Activated CD4-positive, alpha-beta T cell treated with anti-CD3 and anti-CD28 coated beads, Interleukin-2, amount 10 ng/mL, durations not matched to agents 24 days and 14 days (primary cell): ENCODE measurements at regions not wholly inside any gene's neighbourhood (a gene's known extent, or its start where the extent isn't known, plus 50 kb on each side); places are given as distances from the start of the nearest gene placed in this dataset.

Source experiments
- DNase-seq: peaks from one replicate; pipeline ENCODE4 v3.0.0; 2022
- H3K27ac Mint-ChIP-seq: one replicate; pipeline ENCODE4 v1.8.0; 2022; ENCODE audit warnings: mild to moderate bottlenecking, mixed read lengths
- H3K27me3 Mint-ChIP-seq: one replicate; pipeline ENCODE4 v1.8.0; 2022; ENCODE audit warnings: mixed read lengths
- H3K36me3 Mint-ChIP-seq: one replicate; pipeline ENCODE4 v1.8.0; 2022; ENCODE audit warnings: low read depth, mild to moderate bottlenecking, mixed read lengths
- H3K4me1 Mint-ChIP-seq: one replicate; pipeline ENCODE4 v1.8.0; 2021; ENCODE audit warnings: mixed read lengths
- H3K4me3 Mint-ChIP-seq: one replicate; pipeline ENCODE4 v1.8.0; 2022; ENCODE audit warnings: mild to moderate bottlenecking, moderate library complexity, mixed read lengths
- H3K9me3 Mint-ChIP-seq: one replicate; pipeline ENCODE4 v1.8.0; 2021; ENCODE audit warnings: mixed read lengths
- intact Hi-C: fragments of 100-400 bp; cut with micrococcal nuclease; formaldehyde crosslinking; loops from one replicate; pipeline ENCODE4 v1.15.1; 2023

GRCh38 chr14:22143363-22143762 lies 445.7 kb downstream of the DAD1 start:
- Mint-ChIP-seq H3K4me1 (no peaks in the 10 kb centered on the region), H3K9me3 (no peaks in the 10 kb centered on the region), H3K27me3 (peaks cover 4% of the 10 kb centered on the region), H3K27ac (no peak overlapping the region), H3K36me3 (no peaks in the 10 kb centered on the region), H3K4me3 (no peak overlapping the region)
- no peak for DNase-seq
- intact Hi-C loops = no loop called here

DNA sequence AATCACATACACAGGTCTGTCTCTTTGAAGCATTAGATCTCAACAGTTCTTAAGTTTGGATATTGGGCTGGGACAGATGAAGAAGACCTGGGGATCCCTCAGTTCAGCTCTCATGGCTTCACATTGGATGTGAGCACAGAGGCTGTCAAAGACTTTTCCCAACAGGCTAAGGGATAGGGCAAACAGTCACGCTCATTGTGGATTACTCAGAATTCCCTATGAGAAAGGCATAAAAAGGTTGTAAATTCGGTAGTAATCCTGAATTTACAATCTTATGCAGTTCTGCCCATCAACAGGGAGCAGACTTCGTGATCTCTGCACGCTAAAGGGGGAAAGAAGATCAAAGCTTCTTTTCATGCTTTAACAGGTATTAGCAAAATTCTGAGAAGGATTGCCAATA lies 448.4 kb downstream of the DAD1 start:
- intact Hi-C loops = no loop called here
- Mint-ChIP-seq H3K36me3 (no peaks in the 10 kb centered on the region), H3K9me3 (no peaks in the 10 kb centered on the region), H3K4me3 (no peak overlapping the region), H3K4me1 (no peaks in the 10 kb centered on the region), H3K27ac (no peak overlapping the region), H3K27me3 (peaks cover 2% of the 10 kb centered on the region)
- DNase-seq = no peak

DNA sequence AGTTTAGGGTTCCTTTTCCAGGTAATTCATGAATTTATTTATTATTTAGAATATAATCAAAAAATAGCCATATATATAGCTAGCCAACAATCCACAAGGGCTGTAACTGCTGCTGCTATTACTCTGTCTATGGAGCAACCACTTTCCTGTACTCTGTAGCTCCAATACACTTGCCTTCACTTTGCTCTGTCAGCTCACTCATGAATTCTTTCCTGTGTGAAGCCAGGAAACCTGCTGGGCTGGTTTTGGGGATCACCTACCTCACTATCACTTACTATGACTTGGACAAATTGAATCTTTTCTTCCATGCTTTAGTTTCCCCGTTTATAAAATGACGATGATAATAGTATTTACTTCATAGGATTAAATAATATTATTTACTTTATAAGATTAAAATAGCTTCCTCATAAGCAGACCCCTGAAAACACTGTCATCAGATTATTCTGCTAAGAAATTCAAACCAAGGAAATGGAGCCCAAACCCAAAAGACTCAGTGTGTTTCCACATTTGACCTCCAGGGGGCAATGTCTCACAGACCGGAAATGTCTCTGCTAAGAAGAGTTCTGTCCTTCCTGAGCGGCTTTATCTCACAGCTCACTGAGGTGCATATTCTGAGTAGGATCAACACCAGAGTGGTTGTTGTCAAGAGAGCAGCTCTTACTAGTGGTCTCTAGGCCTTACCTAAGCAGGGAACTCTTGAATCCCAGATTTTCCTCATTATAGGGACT lies 457.1 kb downstream of the DAD1 start:
- peak; percentile 79 for DNase-seq
- Mint-ChIP-seq H3K27me3 (no peaks in the 10 kb centered on the region), H3K27ac (no peak overlapping the region), H3K4me3 (no peak overlapping the region), H3K36me3 (no peaks in the 10 kb centered on the region), H3K4me1 (peaks cover 5% of the 10 kb centered on the region), H3K9me3 (no peaks in the 10 kb centered on the region)
- intact Hi-C loops = no loop called here

GRCh38 chr14:22124073-22124613 lies 450.5 kb upstream of the OR4E1 start:
- intact Hi-C loops = loop anchor here (5.0 kb wide), 1 partner anchor 433 kb away; no protein-coding TSS in a partner anchor
- H3K27ac Mint-ChIP-seq = peak overlapping the region; percentile 84
- peak overlapping the region; percentile 83 for H3K4me3 Mint-ChIP-seq
- no peaks in the 10 kb centered on the region for H3K9me3 Mint-ChIP-seq
- peaks cover 1% of the 10 kb centered on the region for H3K27me3 Mint-ChIP-seq
- peak; percentile 54 for DNase-seq
- H3K36me3 Mint-ChIP-seq = peaks cover 1% of the 10 kb centered on the region
- H3K4me1 Mint-ChIP-seq = peaks cover 16% of the 10 kb centered on the region

GRCh38 chr14:22122829-22123560 lies 449.4 kb upstream of the OR4E1 start:
- peaks cover 16% of the 10 kb centered on the region for H3K4me1 Mint-ChIP-seq
- intact Hi-C loops = loop anchor here (5.0 kb wide), 1 partner anchor 434 kb away; no protein-coding TSS in a partner anchor
- peaks cover 1% of the 10 kb centered on the region for H3K36me3 Mint-ChIP-seq
- H3K9me3 Mint-ChIP-seq = no peaks in the 10 kb centered on the region
- peak overlapping the region; percentile 84 for H3K27ac Mint-ChIP-seq
- peak; percentile 57 for DNase-seq
- H3K27me3 Mint-ChIP-seq = peaks cover 4% of the 10 kb centered on the region
- H3K4me3 Mint-ChIP-seq = peak overlapping the region; percentile 83

DNA sequence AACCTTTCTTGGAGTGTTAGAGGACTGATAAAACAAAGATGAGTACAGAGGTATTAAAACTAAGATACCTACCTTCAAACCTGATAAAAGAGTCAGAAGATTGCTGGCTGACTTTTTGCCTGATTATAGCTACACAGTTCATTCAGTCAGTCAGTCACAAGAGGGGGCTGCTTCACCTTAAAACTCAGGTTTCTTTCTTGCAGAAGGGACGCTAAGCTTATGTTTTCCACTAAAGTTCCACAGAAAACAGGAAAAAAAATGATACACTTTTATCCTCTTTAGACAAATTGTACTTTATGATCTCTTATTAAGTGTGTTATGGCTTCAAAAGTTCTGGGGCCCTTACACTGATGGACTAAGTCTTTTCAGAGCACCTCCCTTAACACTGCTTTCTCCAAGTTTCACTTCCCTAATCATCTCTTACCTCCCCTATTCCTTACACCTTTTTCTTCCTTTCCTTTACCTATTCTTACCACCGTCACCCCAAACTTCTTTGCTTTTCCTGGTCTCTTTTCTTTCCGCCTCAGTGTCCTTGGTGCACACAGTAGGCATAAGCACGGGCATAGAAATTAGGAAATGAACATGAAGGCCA lies 448.7 kb upstream of the OR4E1 start:
- Mint-ChIP-seq H3K9me3 (no peaks in the 10 kb centered on the region), H3K4me1 (peaks cover 16% of the 10 kb centered on the region), H3K27me3 (peaks cover 4% of the 10 kb centered on the region), H3K4me3 (peak overlapping the region; percentile 83), H3K27ac (peak overlapping the region; percentile 84), H3K36me3 (peaks cover 1% of the 10 kb centered on the region)
- peak; percentile 72 for DNase-seq
- intact Hi-C loops = loop anchor here (5.0 kb wide), 1 partner anchor 435 kb away; no protein-coding TSS in a partner anchor

GRCh38 chr14:22118899-22119477 lies 445.4 kb upstream of the OR4E1 start:
- no peaks in the 10 kb centered on the region for H3K9me3 Mint-ChIP-seq
- peaks cover 14% of the 10 kb centered on the region for H3K4me1 Mint-ChIP-seq
- H3K36me3 Mint-ChIP-seq = no peaks in the 10 kb centered on the region
- peak overlapping the region; percentile 75 for H3K4me3 Mint-ChIP-seq
- no peak for DNase-seq
- intact Hi-C loops = no loop called here
- H3K27ac Mint-ChIP-seq = peak overlapping the region; percentile 79
- H3K27me3 Mint-ChIP-seq = peaks cover 4% of the 10 kb centered on the region

- H3K9me3 Mint-ChIP-seq = no peaks in the 10 kb centered on the region
Observed at GRCh38 chr14:22113401-22113800, 439.8 kb upstream of the OR4E1 start.

DNA sequence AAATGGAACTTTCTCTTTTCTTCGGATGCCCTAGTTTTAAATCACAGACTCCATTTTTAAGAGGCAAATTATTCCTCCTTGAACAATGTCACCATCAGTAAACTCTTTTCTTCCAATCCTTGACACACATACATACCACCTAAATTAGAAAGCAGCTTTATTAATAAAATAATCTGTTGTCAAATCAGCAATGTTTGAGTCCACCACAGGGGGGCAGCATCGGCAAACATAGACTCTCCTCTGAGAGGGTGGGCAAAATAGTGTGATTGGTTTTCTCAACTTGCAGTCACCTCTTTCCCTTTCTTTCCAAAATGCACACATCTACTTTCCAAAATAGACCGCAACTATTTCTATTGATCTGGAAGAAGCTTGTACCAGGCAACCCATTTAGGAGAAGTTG lies 438.4 kb upstream of the OR4E1 start:
- intact Hi-C loops = no loop called here
- Mint-ChIP-seq H3K4me1 (peaks cover 11% of the 10 kb centered on the region), H3K36me3 (no peaks in the 10 kb centered on the region), H3K4me3 (peak overlapping the region; percentile 84), H3K9me3 (no peaks in the 10 kb centered on the region), H3K27ac (peak overlapping the region; percentile 75), H3K27me3 (no peaks in the 10 kb centered on the region)
- DNase-seq = peak; percentile 82

More at GRCh38 chr14:22113401-22113800, 439.8 kb upstream of the OR4E1 start:
- peak; percentile 70 for DNase-seq
- intact Hi-C loops = no loop called here
- peaks cover 8% of the 10 kb centered on the region for H3K4me1 Mint-ChIP-seq
- no peaks in the 10 kb centered on the region for H3K27me3 Mint-ChIP-seq
- no peaks in the 10 kb centered on the region for H3K36me3 Mint-ChIP-seq
- H3K27ac Mint-ChIP-seq = peak overlapping the region; percentile 78
- H3K4me3 Mint-ChIP-seq = peak overlapping the region; percentile 75

- Mint-ChIP-seq H3K27me3 (no peaks in the 10 kb centered on the region), H3K27ac (peak overlapping the region; percentile 64), H3K36me3 (no peaks in the 10 kb centered on the region), H3K9me3 (no peaks in the 10 kb centered on the region), H3K4me3 (peak overlapping the region; percentile 18), H3K4me1 (peaks cover 18% of the 10 kb centered on the region)
- intact Hi-C loops = no loop called here
- no peak for DNase-seq
Observed at GRCh38 chr14:22107753-22108152, 434.1 kb upstream of the OR4E1 start.

DNA sequence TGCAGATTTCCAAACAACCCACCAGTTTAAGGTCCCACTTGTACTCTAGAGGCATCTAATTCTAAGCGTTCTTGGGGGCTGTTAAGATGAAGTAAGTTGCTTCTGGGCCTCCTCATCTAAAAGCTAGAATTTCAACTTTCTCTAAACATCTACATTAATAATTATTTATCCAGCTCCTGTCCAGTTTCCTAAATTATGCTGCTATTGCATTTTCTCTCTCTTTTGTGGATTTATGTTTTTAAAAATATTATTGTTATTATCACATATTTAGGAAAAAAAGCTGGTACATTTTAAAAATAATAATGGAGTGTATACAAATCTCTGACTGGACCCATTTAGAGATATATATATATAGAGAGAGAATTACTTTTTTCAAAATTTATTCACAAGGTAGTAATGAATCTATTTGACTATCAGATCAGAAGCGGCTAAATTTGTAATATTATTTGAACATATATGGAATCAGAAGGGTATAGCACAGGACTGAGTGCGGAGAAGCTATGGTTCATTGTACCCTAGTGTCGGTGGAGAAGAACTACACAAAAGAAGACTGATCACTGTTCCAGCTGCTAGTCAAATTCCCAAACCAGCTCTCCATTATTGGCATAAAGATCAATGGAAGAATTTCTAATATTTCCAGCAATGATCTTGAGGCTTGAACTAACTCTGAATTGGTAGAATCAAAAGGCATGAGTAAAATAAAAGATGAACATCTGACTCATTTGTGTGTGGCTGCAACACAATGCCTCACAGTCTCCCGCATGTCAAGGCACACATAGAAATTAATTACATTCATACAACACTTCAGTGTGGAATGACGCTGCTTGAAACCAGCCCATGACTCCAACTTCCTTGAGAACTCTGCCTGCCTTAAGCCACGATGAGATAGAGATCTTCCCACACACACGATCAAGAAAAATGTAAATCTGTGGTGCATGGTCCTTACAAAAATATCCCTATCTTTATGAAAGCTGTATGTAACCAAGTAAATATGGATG lies 433.4 kb upstream of the OR4E1 start:
- no peak for DNase-seq
- no peaks in the 10 kb centered on the region for H3K36me3 Mint-ChIP-seq
- H3K9me3 Mint-ChIP-seq = no peaks in the 10 kb centered on the region
- no peaks in the 10 kb centered on the region for H3K27me3 Mint-ChIP-seq
- peaks cover 13% of the 10 kb centered on the region for H3K4me1 Mint-ChIP-seq
- intact Hi-C loops = no loop called here
- H3K27ac Mint-ChIP-seq = peak overlapping the region; percentile 64
- peak overlapping the region; percentile 18 for H3K4me3 Mint-ChIP-seq

DNA sequence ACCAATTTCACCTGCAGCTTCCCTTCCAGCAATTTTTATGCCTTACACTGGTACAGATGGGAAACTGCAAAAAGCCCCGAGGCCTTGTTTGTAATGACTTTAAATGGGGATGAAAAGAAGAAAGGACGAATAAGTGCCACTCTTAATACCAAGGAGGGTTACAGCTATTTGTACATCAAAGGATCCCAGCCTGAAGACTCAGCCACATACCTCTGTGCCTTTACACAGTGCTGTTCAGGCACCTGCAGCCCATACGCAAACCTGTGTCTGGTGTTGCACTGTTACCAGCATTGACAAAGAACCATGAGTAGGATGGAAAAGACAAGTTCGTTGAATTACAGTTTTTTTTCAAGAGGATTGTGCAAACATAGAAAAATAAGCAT lies 432.0 kb upstream of the OR4E1 start:
- H3K36me3 Mint-ChIP-seq = no peaks in the 10 kb centered on the region
- H3K27me3 Mint-ChIP-seq = no peaks in the 10 kb centered on the region
- no peak for DNase-seq
- intact Hi-C loops = no loop called here
- peaks cover 13% of the 10 kb centered on the region for H3K4me1 Mint-ChIP-seq
- peak overlapping the region; percentile 77 for H3K27ac Mint-ChIP-seq
- H3K4me3 Mint-ChIP-seq = peak overlapping the region; percentile 70
- H3K9me3 Mint-ChIP-seq = no peaks in the 10 kb centered on the region
